Smooth muscle cell (in vitro differentiated cells): ENCODE measurements at regions not wholly inside any gene's neighbourhood (a gene's known extent, or its start where the extent isn't known, plus 50 kb on each side); places are given as distances from the start of the nearest gene placed in this dataset. TPM values are rescaled to one million over a fixed set of nuclear protein-coding genes. Genes with fewer than 3 reads are reported as not detected.
"Not testable (repeated sequence)": the region's sequence is repeated elsewhere in the genome, so short reads cannot be mapped to it uniquely, and the experiment has no call there.

Source experiments
- DNase-seq: peaks from one replicate; lab custom pipeline; 2025; ENCODE audit not compliant: unreplicated experiment; lab: John Stamatoyannopoulos, UW
- H2AFZ ChIP-seq: fragments of 200-600 bp; sonication (generic); 2 replicates; pipeline ENCODE4 v1.6.0; 2016; ENCODE audit warnings: antibody characterized with exemption, low read depth, mild to moderate bottlenecking
- H3F3A ChIP-seq: fragments of 200-600 bp; sonication (generic); 2 replicates; pipeline ENCODE4 v1.6.0; 2017; ENCODE audit warnings: antibody characterized with exemption, low read depth
- H3K27ac ChIP-seq: fragments of 200-600 bp; sonication (generic); 2 replicates; pipeline ENCODE4 v1.5.1; 2016; ENCODE audit warnings: low read depth, mild to moderate bottlenecking
- H3K27me3 ChIP-seq: fragments of 200-600 bp; sonication (generic); 2 replicates; pipeline ENCODE4 v1.6.1; 2016; ENCODE audit warnings: low read depth, mild to moderate bottlenecking
- H3K36me3 ChIP-seq: fragments of 200-600 bp; sonication (generic); 2 replicates; pipeline ENCODE4 v1.5.1; 2016; ENCODE audit warnings: low read depth
- H3K4me1 ChIP-seq: fragments of 200-600 bp; sonication (generic); 2 replicates; pipeline ENCODE4 v1.5.1; 2016; ENCODE audit warnings: low read depth
- H3K4me2 ChIP-seq: fragments of 200-600 bp; sonication (generic); 2 replicates; pipeline ENCODE4 v1.6.0; 2016; ENCODE audit warnings: mild to moderate bottlenecking
- H3K4me3 ChIP-seq: fragments of 200-600 bp; sonication (generic); 2 replicates; pipeline ENCODE4 v1.5.1; 2016; ENCODE audit warnings: mild to moderate bottlenecking
- H3K79me2 ChIP-seq: fragments of 200-600 bp; sonication (generic); 2 replicates; pipeline ENCODE4 v1.6.0; 2016; ENCODE audit warnings: low read depth, mild to moderate bottlenecking
- H3K9ac ChIP-seq: fragments of 200-600 bp; sonication (generic); 2 replicates; pipeline ENCODE4 v1.6.0; 2016; ENCODE audit warnings: low read depth
- H3K9me3 ChIP-seq: fragments of 200-600 bp; sonication (generic); replicated peaks from 2 replicates; pipeline ENCODE4 v1.5.1; 2016; ENCODE audit warnings: low read depth
- H4K20me1 ChIP-seq: fragments of 200-600 bp; sonication (generic); 2 replicates; pipeline ENCODE4 v1.6.0; 2016; ENCODE audit warnings: low read depth
- CTCF ChIP-seq: fragments of 200-600 bp; sonication (generic); IDR thresholded peaks from 2 replicates; pipeline ENCODE4 v1.5.1; 2017; ENCODE audit warnings: borderline replicate concordance, mild to moderate bottlenecking, antibody characterized with exemption; ENCODE audit not compliant: insufficient read depth, poor library complexity, severe bottlenecking
- WGBS: methylation state at CpG from one replicate; pipeline ENCODE4 v1.1.7; 2016; ENCODE audit warnings: low lambda C conversion rate; 5-methylcytosine and 5-hydroxymethylcytosine counted together
- small RNA-seq: library from RNA; depleted of rRNA; stranded (forward); fragments of <200 nt; gene quantifications from one replicate; pipeline ENCODE3, GENCODE V24; 2014

- WGBS = 57% methylated on average over 2 of the region's 2 CpGs
- H3K27me3 ChIP-seq = no peaks in the 10 kb centered on the region
- H4K20me1 ChIP-seq = no peaks in the 10 kb centered on the region
- TF ChIP-seq CTCF = no peak
- H3F3A ChIP-seq = no peaks in the 10 kb centered on the region
- no peak overlapping the region for H3K9ac ChIP-seq
- H3K4me3 ChIP-seq = no peak overlapping the region
- H3K4me2 ChIP-seq = no peak overlapping the region
- no peaks in the 10 kb centered on the region for H3K36me3 ChIP-seq
- no peak overlapping the region for H2AFZ ChIP-seq
- H3K9me3 ChIP-seq = no peaks in the 10 kb centered on the region
- DNase-seq = no peak
- H3K27ac ChIP-seq = no peak overlapping the region
- no peaks in the 10 kb centered on the region for H3K79me2 ChIP-seq
- H3K4me1 ChIP-seq = peaks cover 2% of the 10 kb centered on the region
These were observed 57.6 kb upstream of the IGFBP5 start for GRCh38 chr2:216752855-216753505.

- not testable (repeated sequence) for H3K4me3 ChIP-seq
These were observed 55.4 kb upstream of the IGFBP5 start for GRCh38 chr2:216750750-216751149.

GRCh38 chr2:216746268-216746667 is 50.9 kb upstream of the IGFBP5 start:
- not testable (repeated sequence) for DNase-seq, H3K4me3 ChIP-seq, H3K9me3 ChIP-seq, H3K36me3 ChIP-seq, H2AFZ ChIP-seq, H3K9ac ChIP-seq, H3K4me1 ChIP-seq, H4K20me1 ChIP-seq, H3K4me2 ChIP-seq, H3K27me3 ChIP-seq, H3K79me2 ChIP-seq, H3K27ac ChIP-seq, H3F3A ChIP-seq
- WGBS = 93% methylated on average over 5 of the region's 5 CpGs

More at GRCh38 chr2:216750750-216751149, 55.4 kb upstream of the IGFBP5 start:
- H2AFZ ChIP-seq, H3F3A ChIP-seq, DNase-seq, H3K9ac ChIP-seq, H3K4me1 ChIP-seq, H3K79me2 ChIP-seq, H3K4me2 ChIP-seq, H3K27ac ChIP-seq, H3K36me3 ChIP-seq, H4K20me1 ChIP-seq, H3K27me3 ChIP-seq, H3K9me3 ChIP-seq: not testable (repeated sequence)

- WGBS = 94% methylated on average over 3 of the region's 3 CpGs
- no peaks in the 10 kb centered on the region for H3K79me2 ChIP-seq
- TF ChIP-seq CTCF = no peak
These were observed 50.1 kb upstream of the IGFBP5 start for GRCh38 chr2:216745453-216745852.

More at GRCh38 chr2:216745453-216745852, 50.1 kb upstream of the IGFBP5 start:
- Histone ChIP-seq H3K9me3 (no peaks in the 10 kb centered on the region), H2AFZ (no peak overlapping the region), H3K36me3 (no peaks in the 10 kb centered on the region), H4K20me1 (no peaks in the 10 kb centered on the region), H3K4me2 (no peak overlapping the region), H3K27me3 (no peaks in the 10 kb centered on the region), H3K27ac (no peak overlapping the region), H3K4me1 (no peaks in the 10 kb centered on the region), H3F3A (no peaks in the 10 kb centered on the region), H3K4me3 (no peak overlapping the region), H3K9ac (no peak overlapping the region)
- DNase-seq = no peak

Small RNAs in the stretch of these regions (small RNA-seq; reads per million reads assigned to genes)
- not detected for gene RNA5SP120
